ENCODE measurements at regions not wholly inside any gene's neighbourhood (a gene's known extent, or its start where the extent isn't known, plus 50 kb on each side); places are given as distances from the start of the nearest gene placed in this dataset.

DNA sequence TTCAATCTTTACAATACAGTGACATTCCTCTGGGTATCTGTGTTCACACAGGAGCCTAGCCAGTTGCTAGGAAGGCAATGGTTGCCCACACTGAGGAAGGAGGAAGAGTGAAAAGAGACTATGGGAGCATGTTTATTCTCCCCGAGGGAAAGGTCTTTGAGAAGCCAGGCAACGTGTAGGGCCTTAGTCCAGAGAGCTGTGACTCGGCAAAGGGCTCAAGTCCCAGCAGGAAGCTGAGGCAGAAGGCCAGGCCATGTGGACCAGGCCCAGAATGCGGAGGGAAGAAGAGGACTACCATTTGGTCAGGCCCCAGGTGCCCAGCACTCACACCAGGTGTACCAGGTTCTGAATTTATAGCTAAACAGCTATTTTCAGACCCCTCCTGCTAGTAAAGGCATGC lies 136.6 kb upstream of the DMAC1 start:
- TF ChIP-seq, protein P1, sequence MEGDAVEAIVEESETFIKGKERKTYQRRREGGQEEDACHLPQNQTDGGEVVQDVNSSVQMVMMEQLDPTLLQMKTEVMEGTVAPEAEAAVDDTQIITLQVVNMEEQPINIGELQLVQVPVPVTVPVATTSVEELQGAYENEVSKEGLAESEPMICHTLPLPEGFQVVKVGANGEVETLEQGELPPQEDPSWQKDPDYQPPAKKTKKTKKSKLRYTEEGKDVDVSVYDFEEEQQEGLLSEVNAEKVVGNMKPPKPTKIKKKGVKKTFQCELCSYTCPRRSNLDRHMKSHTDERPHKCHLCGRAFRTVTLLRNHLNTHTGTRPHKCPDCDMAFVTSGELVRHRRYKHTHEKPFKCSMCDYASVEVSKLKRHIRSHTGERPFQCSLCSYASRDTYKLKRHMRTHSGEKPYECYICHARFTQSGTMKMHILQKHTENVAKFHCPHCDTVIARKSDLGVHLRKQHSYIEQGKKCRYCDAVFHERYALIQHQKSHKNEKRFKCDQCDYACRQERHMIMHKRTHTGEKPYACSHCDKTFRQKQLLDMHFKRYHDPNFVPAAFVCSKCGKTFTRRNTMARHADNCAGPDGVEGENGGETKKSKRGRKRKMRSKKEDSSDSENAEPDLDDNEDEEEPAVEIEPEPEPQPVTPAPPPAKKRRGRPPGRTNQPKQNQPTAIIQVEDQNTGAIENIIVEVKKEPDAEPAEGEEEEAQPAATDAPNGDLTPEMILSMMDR (IDR thresholded peaks at IDR 0.05; ENCODE audit: insufficient read depth, low read length, poor library complexity, severe bottlenecking) = no peak
- TF ChIP-seq EZH2phosphoT487 (conservative IDR thresholded peaks at IDR 0.05; ENCODE audit: low read length) = no peak
